Glomerular visceral epithelial cell (primary cell): ENCODE measurements at regions not wholly inside any gene's neighbourhood (a gene's known extent, or its start where the extent isn't known, plus 50 kb on each side); places are given as distances from the start of the nearest gene placed in this dataset.
A peak's percentile ranks its signal among the peaks of the same experiment; 100 is the strongest.
"Not testable (repeated sequence)": the region's sequence is repeated elsewhere in the genome, so short reads cannot be mapped to it uniquely, and the experiment has no call there.

ENCODE experiments used
- DNase-seq: peaks from one replicate; pipeline ENCODE4 v3.0.0-alpha.2; 2016; ENCODE audit errors: extremely low spot score

GRCh38 chr1:244758708-244759107 is 76.8 kb upstream of the COX20 start:
- no peak for DNase-seq

- DNase-seq, result no peak
Observed at GRCh38 chr1:244759158-244759557, 76.3 kb upstream of the COX20 start.

GRCh38 chr1:244760471-244760870 is 75.0 kb upstream of the COX20 start:
- DNase-seq, result no peak

- DNase-seq, result no peak
Observed at GRCh38 chr1:244761279-244761678, 74.2 kb upstream of the COX20 start.

GRCh38 chr1:244762629-244763028 is 72.8 kb upstream of the COX20 start:
- no peak for DNase-seq

- DNase-seq, result no peak
Observed at GRCh38 chr1:244768186-244768585, 67.3 kb upstream of the COX20 start.

GRCh38 chr1:244768804-244769203 is 66.7 kb upstream of the COX20 start:
- no peak for DNase-seq

- DNase-seq, result not testable (repeated sequence)
Observed at GRCh38 chr1:244770556-244770955, 64.9 kb upstream of the COX20 start.

- no peak for DNase-seq
Observed at GRCh38 chr1:244773513-244773912, 61.9 kb upstream of the COX20 start.

- DNase-seq, result not testable (repeated sequence)
Observed at GRCh38 chr1:244776783-244777182, 58.7 kb upstream of the COX20 start.

GRCh38 chr1:244778344-244778743 is 57.1 kb upstream of the COX20 start:
- peak; percentile 65 for DNase-seq

- peak; percentile 22 for DNase-seq
Observed at GRCh38 chr1:244779410-244779809, 56.0 kb upstream of the COX20 start.

GRCh38 chr1:244780311-244780710 is 55.1 kb upstream of the COX20 start:
- no peak for DNase-seq

- DNase-seq, result no peak
Observed at GRCh38 chr1:244782056-244782455, 53.4 kb upstream of the COX20 start.

- no peak for DNase-seq
Observed at GRCh38 chr1:244783138-244783537, 52.3 kb upstream of the COX20 start.
